ENCODE measurements at regions not wholly inside any gene's neighbourhood (a gene's known extent, or its start where the extent isn't known, plus 50 kb on each side); places are given as distances from the start of the nearest gene placed in this dataset.

GRCh38 chr7:21251151-21251800 lies 176.6 kb upstream of the SP4 start:
- no peak overlapping the region for H3K4me3 ChIP-seq (replicated peaks in 1 of 2; ENCODE audit: low read depth in 1 of 2, low read length in 2 of 2)
- no peak for DNase-seq (ENCODE audit: low read depth, low spot score)
- ChIA-PET CTCF (interaction anchor here (0.8 to 2.3 kb wide), 2 partner anchors 516 to 832 kb away, joined by 4 to 9 read pairs; no protein-coding TSS in a partner anchor), RAD21 (ENCODE audit: low non-redundant PET in 1 of 2, low total read pairs in 2 of 2, uncharacterized antibody in 2 of 2, unreplicated experiment in 2 of 2) (no interaction called here), POLR2A (no interaction called here)
- H3K27me3 ChIP-seq (ENCODE audit: insufficient read depth, low read length), result peaks cover 25% of the 10 kb centered on the region
- no peaks in the 10 kb centered on the region for H4K20me1 ChIP-seq (ENCODE audit: insufficient read depth)
- TF ChIP-seq FOSL1 (IDR thresholded peaks at IDR 0.05; ENCODE audit: low read depth) (no peak), ELF1 (IDR thresholded peaks at IDR 0.05; ENCODE audit: borderline replicate concordance, low read depth) (no peak), EGR1 (IDR thresholded peaks at IDR 0.05; ENCODE audit: low read depth) (no peak), ATF3 (IDR thresholded peaks at IDR 0.05) (no peak), SRF (IDR thresholded peaks at IDR 0.05; ENCODE audit: low read depth) (no peak)
- TF ChIP-seq, protein P1, sequence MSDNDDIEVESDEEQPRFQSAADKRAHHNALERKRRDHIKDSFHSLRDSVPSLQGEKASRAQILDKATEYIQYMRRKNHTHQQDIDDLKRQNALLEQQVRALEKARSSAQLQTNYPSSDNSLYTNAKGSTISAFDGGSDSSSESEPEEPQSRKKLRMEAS (IDR thresholded peaks at IDR 0.05), result no peak
- no peak for ATAC-seq
- intact Hi-C loops (cut with micrococcal nuclease), result no loop called here
- BruUV-seq (replicated peaks), result no TSS peak
- no peaks in the 10 kb centered on the region for H3K79me2 ChIP-seq (ENCODE audit: insufficient read depth, low read length)
- no peaks in the 10 kb centered on the region for H3K4me1 ChIP-seq (ENCODE audit: control insufficient read depth in 1 of 2, insufficient read depth in 2 of 2, low read length in 2 of 2)
- H3K9ac ChIP-seq (ENCODE audit: low read length), result no peak overlapping the region
- H3K9me2 ChIP-seq (ENCODE audit: insufficient read depth), result no peaks in the 10 kb centered on the region
- H3K4me2 ChIP-seq (ENCODE audit: low read length), result no peak overlapping the region
- no peak overlapping the region for H2AFZ ChIP-seq (ENCODE audit: low read depth, low read length, poor library complexity, severe bottlenecking)
- H3K9me3 ChIP-seq (ENCODE audit: control insufficient read depth in 1 of 2, insufficient read depth in 1 of 2, low read depth in 1 of 2, low read length in 2 of 2), result no peaks in the 10 kb centered on the region
- H3K36me3 ChIP-seq (ENCODE audit: control insufficient read depth in 1 of 2, insufficient read depth in 2 of 2, low read length in 2 of 2), result no peaks in the 10 kb centered on the region
- H3K27ac ChIP-seq (ENCODE audit: low read depth, low read length), result no peak overlapping the region

GRCh38 chr7:21253740-21254687 lies 173.9 kb upstream of the SP4 start:
- no TSS peak for BruUV-seq (replicated peaks)
- no peak overlapping the region for H3K9ac ChIP-seq (ENCODE audit: low read length)
- no peaks in the 10 kb centered on the region for H3K4me1 ChIP-seq (ENCODE audit: control insufficient read depth in 1 of 2, insufficient read depth in 2 of 2, low read length in 2 of 2)
- intact Hi-C loops (cut with micrococcal nuclease), result loop anchor here (1.0 kb wide), 2 partner anchors 263 to 476 kb away; no protein-coding TSS in a partner anchor
- H3K4me3 ChIP-seq (replicated peaks in 1 of 2; ENCODE audit: low read depth in 1 of 2, low read length in 2 of 2), result no peak overlapping the region
- ATAC-seq (peak; percentile 93), DNase-seq (ENCODE audit: low read depth, low spot score) (peak; percentile 51)
- H3K4me2 ChIP-seq (ENCODE audit: low read length), result no peak overlapping the region
- POLR2A ChIA-PET, result interaction anchor here (0.7 kb wide), 1 partner anchor 290 kb away, joined by 3 read pairs; no protein-coding TSS in a partner anchor
- no peaks in the 10 kb centered on the region for H3K36me3 ChIP-seq (ENCODE audit: control insufficient read depth in 1 of 2, insufficient read depth in 2 of 2, low read length in 2 of 2)
- H3K27ac ChIP-seq (ENCODE audit: low read depth, low read length), result no peak overlapping the region
- no peaks in the 10 kb centered on the region for H3K9me2 ChIP-seq (ENCODE audit: insufficient read depth)
- CTCF ChIA-PET, result interaction anchor here (0.7 to 4.8 kb wide), 14 partner anchors 9 to 1540 kb away, joined by 3 to 65 read pairs (median 4); no protein-coding TSS in a partner anchor
- H3K27me3 ChIP-seq (ENCODE audit: insufficient read depth, low read length), result peaks cover 25% of the 10 kb centered on the region
- H3K79me2 ChIP-seq (ENCODE audit: insufficient read depth, low read length), result no peaks in the 10 kb centered on the region
- no peaks in the 10 kb centered on the region for H3K9me3 ChIP-seq (ENCODE audit: control insufficient read depth in 1 of 2, insufficient read depth in 1 of 2, low read depth in 1 of 2, low read length in 2 of 2)
- no peak overlapping the region for H2AFZ ChIP-seq (ENCODE audit: low read depth, low read length, poor library complexity, severe bottlenecking)
- no peaks in the 10 kb centered on the region for H4K20me1 ChIP-seq (ENCODE audit: insufficient read depth)
- RAD21 ChIA-PET (ENCODE audit: low non-redundant PET in 1 of 2, low total read pairs in 2 of 2, uncharacterized antibody in 2 of 2, unreplicated experiment in 2 of 2), result interaction anchor here (0.8 to 1.9 kb wide), 3 partner anchors 230 to 513 kb away, joined by 3 to 7 read pairs (median 3); no protein-coding TSS in a partner anchor
- TF ChIP-seq, protein P2, sequence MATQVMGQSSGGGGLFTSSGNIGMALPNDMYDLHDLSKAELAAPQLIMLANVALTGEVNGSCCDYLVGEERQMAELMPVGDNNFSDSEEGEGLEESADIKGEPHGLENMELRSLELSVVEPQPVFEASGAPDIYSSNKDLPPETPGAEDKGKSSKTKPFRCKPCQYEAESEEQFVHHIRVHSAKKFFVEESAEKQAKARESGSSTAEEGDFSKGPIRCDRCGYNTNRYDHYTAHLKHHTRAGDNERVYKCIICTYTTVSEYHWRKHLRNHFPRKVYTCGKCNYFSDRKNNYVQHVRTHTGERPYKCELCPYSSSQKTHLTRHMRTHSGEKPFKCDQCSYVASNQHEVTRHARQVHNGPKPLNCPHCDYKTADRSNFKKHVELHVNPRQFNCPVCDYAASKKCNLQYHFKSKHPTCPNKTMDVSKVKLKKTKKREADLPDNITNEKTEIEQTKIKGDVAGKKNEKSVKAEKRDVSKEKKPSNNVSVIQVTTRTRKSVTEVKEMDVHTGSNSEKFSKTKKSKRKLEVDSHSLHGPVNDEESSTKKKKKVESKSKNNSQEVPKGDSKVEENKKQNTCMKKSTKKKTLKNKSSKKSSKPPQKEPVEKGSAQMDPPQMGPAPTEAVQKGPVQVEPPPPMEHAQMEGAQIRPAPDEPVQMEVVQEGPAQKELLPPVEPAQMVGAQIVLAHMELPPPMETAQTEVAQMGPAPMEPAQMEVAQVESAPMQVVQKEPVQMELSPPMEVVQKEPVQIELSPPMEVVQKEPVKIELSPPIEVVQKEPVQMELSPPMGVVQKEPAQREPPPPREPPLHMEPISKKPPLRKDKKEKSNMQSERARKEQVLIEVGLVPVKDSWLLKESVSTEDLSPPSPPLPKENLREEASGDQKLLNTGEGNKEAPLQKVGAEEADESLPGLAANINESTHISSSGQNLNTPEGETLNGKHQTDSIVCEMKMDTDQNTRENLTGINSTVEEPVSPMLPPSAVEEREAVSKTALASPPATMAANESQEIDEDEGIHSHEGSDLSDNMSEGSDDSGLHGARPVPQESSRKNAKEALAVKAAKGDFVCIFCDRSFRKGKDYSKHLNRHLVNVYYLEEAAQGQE (IDR thresholded peaks at IDR 0.05; ENCODE audit: low read depth), result no peak
- TF ChIP-seq SP1 (IDR thresholded peaks at IDR 0.05; ENCODE audit: low read depth), result no peak
- TF ChIP-seq ZNF274 (IDR thresholded peaks at IDR 0.05; ENCODE audit: low read depth, low read length), result no peak
- TF ChIP-seq ATF3 (IDR thresholded peaks at IDR 0.05), result no peak
- no peak for TF ChIP-seq EGR1 (IDR thresholded peaks at IDR 0.05; ENCODE audit: low read depth)
- TF ChIP-seq CTCF (IDR thresholded peaks at IDR 0.05 in 2 of 3, conservative IDR thresholded peaks at IDR 0.05 in 1 of 3; ENCODE audit: borderline replicate concordance in 1 of 3, insufficient read depth in 1 of 3, low read depth in 2 of 3, low read length in 2 of 3), result peak; percentile 67 to 74 (median 70); a peak in 5 of 6 replicates

All from HCT116 (cell line).